Stimulated activated CD4-positive, alpha-beta T cell treated with anti-CD3 and anti-CD28 coated beads, Interleukin-15, amount 100 ng/mL, for 24 hours (primary cell): ENCODE measurements at regions not wholly inside any gene's neighbourhood (a gene's known extent, or its start where the extent isn't known, plus 50 kb on each side); places are given as distances from the start of the nearest gene placed in this dataset.
"Not testable (repeated sequence)": the region's sequence is repeated elsewhere in the genome, so short reads cannot be mapped to it uniquely, and the experiment has no call there.

Experiments
- DNase-seq: peaks from one replicate; pipeline ENCODE4 v3.0.0-alpha.2; 2020

- DNase-seq: not testable (repeated sequence)
These were observed 295.9 kb upstream of the SPATA31A3 start for GRCh38 chr9:67288117-67288735.

GRCh38 chr9:67284299-67284698, 291.9 kb upstream of the SPATA31A3 start:
- DNase-seq: not testable (repeated sequence)

GRCh38 chr9:67281574-67281973, 289.2 kb upstream of the SPATA31A3 start:
- DNase-seq: not testable (repeated sequence)

GRCh38 chr9:67269692-67270091, 277.3 kb upstream of the SPATA31A3 start:
- not testable (repeated sequence) for DNase-seq

- not testable (repeated sequence) for DNase-seq
These were observed 265.5 kb upstream of the SPATA31A3 start for GRCh38 chr9:67257894-67258293.

GRCh38 chr9:67248967-67249366, 256.6 kb upstream of the SPATA31A3 start:
- not testable (repeated sequence) for DNase-seq

- not testable (repeated sequence) for DNase-seq
These were observed 219.7 kb upstream of the SPATA31A3 start for GRCh38 chr9:67212073-67212472.

- DNase-seq: not testable (repeated sequence)
These were observed 218.5 kb upstream of the SPATA31A3 start for GRCh38 chr9:67210842-67211241.

GRCh38 chr9:67208831-67209437, 216.6 kb upstream of the SPATA31A3 start:
- not testable (repeated sequence) for DNase-seq

- DNase-seq: not testable (repeated sequence)
These were observed 203.8 kb upstream of the SPATA31A3 start for GRCh38 chr9:67196135-67196534.

GRCh38 chr9:67195357-67195756, 203.0 kb upstream of the SPATA31A3 start:
- DNase-seq: not testable (repeated sequence)

GRCh38 chr9:67179185-67179584, 186.8 kb upstream of the SPATA31A3 start:
- not testable (repeated sequence) for DNase-seq

- not testable (repeated sequence) for DNase-seq
These were observed 182.8 kb upstream of the SPATA31A3 start for GRCh38 chr9:67175167-67175566.

- DNase-seq: not testable (repeated sequence)
These were observed 179.4 kb upstream of the SPATA31A3 start for GRCh38 chr9:67171721-67172120.

- DNase-seq: not testable (repeated sequence)
These were observed 176.3 kb upstream of the SPATA31A3 start for GRCh38 chr9:67168530-67169157.

GRCh38 chr9:67166335-67166734, 174.0 kb upstream of the SPATA31A3 start:
- not testable (repeated sequence) for DNase-seq

GRCh38 chr9:67162827-67163226, 170.5 kb upstream of the SPATA31A3 start:
- not testable (repeated sequence) for DNase-seq

GRCh38 chr9:67155218-67155617, 162.9 kb upstream of the SPATA31A3 start:
- not testable (repeated sequence) for DNase-seq

- not testable (repeated sequence) for DNase-seq
These were observed 161.2 kb upstream of the SPATA31A3 start for GRCh38 chr9:67153501-67153900.

- not testable (repeated sequence) for DNase-seq
These were observed 150.2 kb upstream of the SPATA31A3 start for GRCh38 chr9:67142392-67143107.

- not testable (repeated sequence) for DNase-seq
These were observed 144.0 kb upstream of the SPATA31A3 start for GRCh38 chr9:67136376-67136775.

GRCh38 chr9:67133124-67133523, 140.8 kb upstream of the SPATA31A3 start:
- not testable (repeated sequence) for DNase-seq

GRCh38 chr9:67116761-67117160, 124.4 kb upstream of the SPATA31A3 start:
- not testable (repeated sequence) for DNase-seq
